ENCODE measurements at regions not wholly inside any gene's neighbourhood (a gene's known extent, or its start where the extent isn't known, plus 50 kb on each side); places are given as distances from the start of the nearest gene placed in this dataset.

GRCh38 chr1:221904319-221904718, 162.4 kb upstream of the DUSP10 start:
- no peak for TF ChIP-seq CTCF (IDR thresholded peaks at IDR 0.05; ENCODE audit: low read depth, low read length)
- Histone ChIP-seq H3K27ac (no peak overlapping the region), H3K27me3 (ENCODE audit: insufficient read depth, low read depth, severe bottlenecking) (no peaks in the 10 kb centered on the region), H3K9me3 (ENCODE audit: severe bottlenecking) (no peaks in the 10 kb centered on the region), H3K4me3 (ENCODE audit: low read depth, low read length) (no peak overlapping the region), H3K36me3 (no peaks in the 10 kb centered on the region)
- no peak for DNase-seq

- H3K9me3 ChIP-seq (ENCODE audit: severe bottlenecking), result no peaks in the 10 kb centered on the region
These were observed 161.7 kb upstream of the DUSP10 start for GRCh38 chr1:221903594-221903993.

GRCh38 chr1:221902961-221903360, 161.1 kb upstream of the DUSP10 start:
- DNase-seq, result no peak
- Histone ChIP-seq H3K9me3 (ENCODE audit: severe bottlenecking) (no peaks in the 10 kb centered on the region), H3K36me3 (no peaks in the 10 kb centered on the region), H3K4me3 (ENCODE audit: low read depth, low read length) (no peak overlapping the region), H3K27ac (no peak overlapping the region), H3K27me3 (ENCODE audit: insufficient read depth, low read depth, severe bottlenecking) (no peaks in the 10 kb centered on the region)
- TF ChIP-seq CTCF (IDR thresholded peaks at IDR 0.05; ENCODE audit: low read depth, low read length), result no peak

More at GRCh38 chr1:221903594-221903993, 161.7 kb upstream of the DUSP10 start:
- DNase-seq, result no peak
- Histone ChIP-seq H3K27me3 (ENCODE audit: insufficient read depth, low read depth, severe bottlenecking) (no peaks in the 10 kb centered on the region), H3K27ac (no peak overlapping the region), H3K36me3 (no peaks in the 10 kb centered on the region), H3K4me3 (ENCODE audit: low read depth, low read length) (no peak overlapping the region)
- no peak for TF ChIP-seq CTCF (IDR thresholded peaks at IDR 0.05; ENCODE audit: low read depth, low read length)

- Histone ChIP-seq H3K36me3 (no peaks in the 10 kb centered on the region), H3K27ac (no peak overlapping the region), H3K27me3 (ENCODE audit: insufficient read depth, low read depth, severe bottlenecking) (no peaks in the 10 kb centered on the region), H3K9me3 (ENCODE audit: severe bottlenecking) (no peaks in the 10 kb centered on the region), H3K4me3 (ENCODE audit: low read depth, low read length) (no peak overlapping the region)
- no peak for TF ChIP-seq CTCF (IDR thresholded peaks at IDR 0.05; ENCODE audit: low read depth, low read length)
- no peak for DNase-seq
These were observed 158.8 kb upstream of the DUSP10 start for GRCh38 chr1:221900678-221901077.

- TF ChIP-seq CTCF (IDR thresholded peaks at IDR 0.05; ENCODE audit: low read depth, low read length), result no peak
- no peak for DNase-seq
- no peak overlapping the region for H3K27ac ChIP-seq
- H3K4me3 ChIP-seq (ENCODE audit: low read depth, low read length), result no peak overlapping the region
- H3K9me3 ChIP-seq (ENCODE audit: severe bottlenecking), result no peaks in the 10 kb centered on the region
- H3K36me3 ChIP-seq, result no peaks in the 10 kb centered on the region
- no peaks in the 10 kb centered on the region for H3K27me3 ChIP-seq (ENCODE audit: insufficient read depth, low read depth, severe bottlenecking)
These were observed 155.4 kb upstream of the DUSP10 start for GRCh38 chr1:221897321-221897721.

GRCh38 chr1:221892301-221892830, 150.5 kb upstream of the DUSP10 start:
- DNase-seq, result no peak
- Histone ChIP-seq H3K9me3 (ENCODE audit: severe bottlenecking) (no peaks in the 10 kb centered on the region), H3K4me3 (ENCODE audit: low read depth, low read length) (no peak overlapping the region), H3K27ac (no peak overlapping the region), H3K36me3 (no peaks in the 10 kb centered on the region), H3K27me3 (ENCODE audit: insufficient read depth, low read depth, severe bottlenecking) (no peaks in the 10 kb centered on the region)
- no peak for TF ChIP-seq CTCF (IDR thresholded peaks at IDR 0.05; ENCODE audit: low read depth, low read length)
